GM19463 (cell line): ENCODE measurements at regions not wholly inside any gene's neighbourhood (a gene's known extent, or its start where the extent isn't known, plus 50 kb on each side); places are given as distances from the start of the nearest gene placed in this dataset.
"Not testable (repeated sequence)": the region's sequence is repeated elsewhere in the genome, so short reads cannot be mapped to it uniquely, and the experiment has no call there.

ENCODE experiments used
- ATAC-seq: cut with Tn5 transposase; IDR thresholded peaks from one replicate; pipeline ENCODE4 v1.9.1; 2021; ENCODE audit warnings: mild to moderate bottlenecking, moderate library complexity; ENCODE audit not compliant: unreplicated experiment

DNA sequence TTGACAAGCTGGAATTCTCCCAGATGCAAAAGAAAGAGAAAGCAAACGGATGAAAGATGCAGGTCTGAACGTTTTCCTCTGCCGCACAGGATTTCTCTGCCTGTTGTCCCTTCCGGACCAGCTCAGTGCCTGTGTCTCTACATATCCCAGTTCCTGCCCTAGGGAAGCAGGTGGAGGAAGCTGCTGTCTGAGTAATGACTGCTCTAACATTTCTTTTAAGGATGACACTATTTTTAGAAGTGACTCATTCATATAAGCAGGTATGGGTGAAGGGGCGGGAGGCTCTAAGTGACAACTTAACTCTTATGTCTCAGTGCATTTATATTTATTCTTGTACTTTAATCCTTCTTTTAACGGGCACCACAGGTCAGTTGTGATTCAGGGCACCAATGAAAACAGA is 128.8 kb downstream of the SLC24A2 start:
- no peak for ATAC-seq

DNA sequence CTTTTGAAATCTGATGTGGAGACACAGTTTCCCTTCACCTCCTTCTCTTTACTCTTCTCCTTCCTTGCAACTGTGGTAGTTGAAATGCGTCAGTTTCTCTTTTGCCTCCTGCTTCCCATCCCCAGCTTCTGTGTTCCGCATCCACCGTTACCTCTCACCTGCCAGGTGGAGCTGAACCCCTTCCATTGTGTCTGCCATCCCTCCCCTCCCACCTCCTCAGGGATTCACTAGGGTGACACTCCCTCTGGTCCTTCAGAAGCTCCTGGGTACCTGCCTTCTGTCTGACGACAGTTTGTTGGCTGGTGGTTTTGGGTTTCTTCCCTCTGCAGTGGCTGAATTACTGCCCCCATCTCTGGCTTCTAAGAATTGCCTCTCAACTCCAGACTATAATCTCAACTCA is 132.1 kb downstream of the SLC24A2 start:
- no peak for ATAC-seq

GRCh38 chr9:19651681-19652080 is 137.2 kb downstream of the SLC24A2 start:
- no peak for ATAC-seq

GRCh38 chr9:19650312-19650711 is 138.5 kb downstream of the SLC24A2 start:
- ATAC-seq = no peak

DNA sequence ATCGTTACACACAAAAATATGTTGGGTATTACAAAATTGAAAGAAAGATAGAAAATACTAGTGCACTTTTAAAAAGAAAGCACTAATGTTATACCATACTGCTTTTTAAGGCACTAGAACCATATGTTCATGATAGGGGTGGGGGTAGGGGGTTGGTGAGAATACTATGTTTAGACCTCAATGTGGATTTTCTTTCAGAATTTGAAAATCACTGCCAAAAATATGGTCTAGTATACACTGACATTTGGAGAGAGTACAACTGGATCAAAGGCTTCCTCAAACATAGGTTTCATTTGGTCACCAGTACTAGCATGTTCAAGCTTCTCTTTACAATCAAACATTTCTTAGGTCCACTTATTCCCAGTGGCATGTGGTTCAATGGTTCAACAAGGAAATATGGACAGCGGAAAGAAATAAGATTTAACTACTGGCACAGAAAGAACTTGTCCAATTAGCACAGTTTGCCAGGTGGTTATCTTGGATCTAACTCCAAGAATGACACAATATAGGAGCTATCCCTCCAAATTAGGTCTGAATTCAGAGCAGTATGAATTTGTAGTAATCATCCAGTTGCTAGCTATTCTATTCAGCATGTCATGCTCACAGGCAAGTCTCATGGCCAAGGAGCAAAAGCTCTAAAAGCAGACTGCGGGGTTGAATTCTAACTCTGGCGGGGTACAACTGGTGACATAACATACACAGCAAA is 139.3 kb downstream of the SLC24A2 start:
- no peak for ATAC-seq

- no peak for ATAC-seq
These were observed 140.2 kb downstream of the SLC24A2 start for GRCh38 chr9:19648672-19649071.

- ATAC-seq = no peak
These were observed 145.0 kb downstream of the SLC24A2 start for GRCh38 chr9:19643875-19644274.

- ATAC-seq = no peak
These were observed 146.6 kb downstream of the SLC24A2 start for GRCh38 chr9:19642256-19642655.

- no peak for ATAC-seq
These were observed 147.8 kb downstream of the SLC24A2 start for GRCh38 chr9:19641046-19641445.

- ATAC-seq = no peak
These were observed 148.8 kb downstream of the SLC24A2 start for GRCh38 chr9:19640014-19640413.

GRCh38 chr9:19637084-19637483 is 151.8 kb downstream of the SLC24A2 start:
- ATAC-seq = no peak

DNA sequence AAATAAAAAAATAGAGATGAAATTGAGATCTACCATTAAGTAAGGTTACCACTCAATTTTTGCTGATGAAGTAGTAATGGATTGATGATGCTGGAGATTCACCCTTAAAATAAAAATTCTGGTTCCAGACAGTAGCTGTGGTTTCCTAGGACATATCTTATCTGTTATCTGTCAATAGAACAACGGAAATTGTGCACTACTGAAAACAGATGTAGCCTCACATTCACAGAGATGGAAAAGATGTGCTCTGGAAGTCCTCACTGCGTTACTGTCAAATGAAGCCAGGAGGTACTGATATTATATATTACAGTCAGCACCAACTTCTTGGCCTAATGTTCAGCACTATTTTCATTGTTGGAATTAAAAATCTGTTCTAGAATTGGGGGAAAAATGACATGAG is 154.0 kb downstream of the SLC24A2 start:
- no peak for ATAC-seq

- no peak for ATAC-seq
These were observed 157.7 kb downstream of the SLC24A2 start for GRCh38 chr9:19631181-19631580.

DNA sequence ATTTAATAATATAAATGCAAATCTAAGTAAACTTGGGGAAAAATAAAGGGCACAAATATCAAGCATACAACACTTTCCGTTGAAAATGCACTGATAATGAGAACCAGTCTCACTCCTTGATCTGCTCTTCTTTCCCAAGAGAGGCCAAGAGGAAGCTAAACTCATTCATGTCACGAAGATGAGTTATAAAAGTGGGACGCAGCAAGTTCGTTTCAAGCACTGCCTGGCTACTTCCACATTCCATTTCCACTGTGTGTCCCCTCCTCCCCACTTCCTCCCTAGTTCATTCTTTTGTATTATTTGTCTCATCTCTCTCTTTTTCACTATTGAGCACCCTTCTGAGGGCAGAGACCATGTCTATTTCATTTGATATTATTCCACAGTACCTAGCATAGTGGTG is 158.1 kb downstream of the SLC24A2 start:
- no peak for ATAC-seq

GRCh38 chr9:19629488-19629887 is 159.3 kb downstream of the SLC24A2 start:
- ATAC-seq = no peak

GRCh38 chr9:19625426-19625825 is 163.4 kb downstream of the SLC24A2 start:
- not testable (repeated sequence) for ATAC-seq

DNA sequence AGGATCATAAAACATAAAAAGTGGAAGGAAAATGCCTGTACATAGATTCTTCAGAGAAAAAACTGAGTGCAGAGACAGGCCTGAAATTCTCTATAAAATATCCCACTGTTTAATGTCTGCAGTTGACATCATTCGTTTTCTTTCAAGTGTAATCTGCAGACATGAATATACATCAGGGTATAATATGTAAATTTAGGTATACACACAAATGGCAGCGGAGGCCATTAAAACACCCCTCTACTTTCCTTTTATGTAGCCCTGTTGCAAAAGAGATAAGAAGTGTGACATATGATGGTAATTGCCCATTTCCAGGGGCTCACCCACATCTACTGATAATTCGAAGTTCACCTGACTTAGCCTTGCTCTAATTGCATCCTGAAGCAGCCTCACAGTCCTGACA is 164.3 kb downstream of the SLC24A2 start:
- no peak for ATAC-seq

DNA sequence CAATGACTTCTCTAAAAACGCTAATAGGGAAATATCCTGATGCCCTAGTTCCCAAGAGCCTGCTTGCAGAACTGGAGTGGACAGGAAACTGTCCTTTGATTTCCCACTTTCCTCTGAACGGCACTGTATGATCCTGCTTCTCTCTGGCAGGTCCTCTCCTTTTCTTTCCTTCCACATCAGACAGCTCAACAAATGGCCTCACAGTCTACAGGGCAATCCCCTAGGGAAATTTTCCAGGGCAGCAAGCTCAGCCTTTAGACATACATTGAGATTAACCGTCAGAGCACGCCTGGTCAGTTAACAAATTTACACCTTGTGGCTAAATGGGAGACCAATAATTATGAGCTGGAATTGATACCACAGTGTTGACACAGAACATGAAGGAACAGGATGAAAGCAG is 164.9 kb downstream of the SLC24A2 start:
- no peak for ATAC-seq

DNA sequence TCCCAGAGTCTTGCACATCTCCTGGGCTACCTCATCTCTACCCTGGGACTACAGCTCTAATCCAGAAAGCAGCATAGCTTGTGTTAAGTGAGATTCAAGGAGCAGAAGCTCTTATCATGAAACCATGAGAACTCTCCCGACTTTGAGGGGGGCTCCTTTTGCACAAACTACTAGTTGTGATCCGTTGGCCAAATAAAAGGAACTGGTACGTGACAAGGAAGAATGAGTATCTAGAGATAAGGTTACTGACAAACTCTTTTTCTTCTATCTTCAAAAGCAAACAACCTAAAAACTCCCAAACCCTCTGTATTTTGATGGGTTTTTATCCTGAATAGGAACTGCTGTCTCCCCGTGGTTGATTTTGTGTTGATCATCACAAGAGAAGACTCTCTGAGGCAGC is 168.5 kb downstream of the SLC24A2 start:
- no peak for ATAC-seq

GRCh38 chr9:19619221-19619620 is 169.6 kb downstream of the SLC24A2 start:
- ATAC-seq = no peak

GRCh38 chr9:19618816-19619215 is 170.0 kb downstream of the SLC24A2 start:
- ATAC-seq = no peak

- no peak for ATAC-seq
These were observed 173.7 kb downstream of the SLC24A2 start for GRCh38 chr9:19615036-19615624.

DNA sequence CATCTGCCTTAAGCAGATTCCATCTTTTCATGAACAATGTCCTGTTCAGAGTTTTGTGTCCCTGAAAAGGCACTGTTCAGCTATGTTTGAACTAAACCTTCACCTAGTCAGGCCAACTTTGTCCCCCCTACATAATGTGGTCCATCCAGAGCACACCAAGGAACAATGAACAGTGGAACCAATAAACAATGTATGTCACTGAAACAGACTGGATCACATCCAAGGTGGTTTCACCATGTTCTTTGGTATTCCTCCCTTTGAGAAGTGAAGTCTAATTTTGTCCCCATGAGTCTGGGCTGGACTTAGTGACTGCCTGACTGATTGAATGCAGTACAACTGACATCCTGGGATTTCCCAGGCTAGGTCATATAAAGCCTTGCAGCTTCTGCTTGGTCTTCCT is 174.5 kb downstream of the SLC24A2 start:
- no peak for ATAC-seq
